Calu3 (cell line): ENCODE measurements at regions not wholly inside any gene's neighbourhood (a gene's known extent, or its start where the extent isn't known, plus 50 kb on each side); places are given as distances from the start of the nearest gene placed in this dataset.

ENCODE experiments used
- BruUV-seq: library from RNA; stranded (reverse); fragments of 400-500 nt; replicated peaks from 2 replicates; lab custom pipeline; 2021; lab: Mats Ljungman, UMichigan
- CTCF ChIA-PET: fragments of 300-600 bp; sonication (Branson Sonifier 250); formaldehyde crosslinking; loops from one replicate; lab custom pipeline; 2022; ENCODE audit warnings: antibody characterized with exemption; lab: Charles Lee
- DNase-seq: peaks from one replicate; pipeline ENCODE4 v3.0.0; 2022
- H3K27ac Mint-ChIP-seq: one replicate; pipeline ENCODE4 v1.8.0; 2022; ENCODE audit warnings: mixed read lengths; ENCODE audit not compliant: unreplicated experiment
- H3K27me3 Mint-ChIP-seq: one replicate; pipeline ENCODE4 v1.8.0; 2022; ENCODE audit warnings: mixed read lengths; ENCODE audit not compliant: unreplicated experiment
- H3K36me3 Mint-ChIP-seq: one replicate; pipeline ENCODE4 v1.8.0; 2022; ENCODE audit warnings: mild to moderate bottlenecking, moderate library complexity, mixed read lengths; ENCODE audit not compliant: insufficient read depth, unreplicated experiment
- H3K4me1 Mint-ChIP-seq: one replicate; pipeline ENCODE4 v1.8.0; 2022; ENCODE audit warnings: mild to moderate bottlenecking, low read depth, mixed read lengths; ENCODE audit not compliant: unreplicated experiment
- H3K4me3 Mint-ChIP-seq: one replicate; pipeline ENCODE4 v1.8.0; 2022; ENCODE audit warnings: mild to moderate bottlenecking, low read depth, moderate library complexity, mixed read lengths; ENCODE audit not compliant: unreplicated experiment
- H3K9me3 Mint-ChIP-seq: one replicate; pipeline ENCODE4 v1.8.0; 2022; ENCODE audit warnings: low read depth, mixed read lengths; ENCODE audit not compliant: unreplicated experiment
- intact Hi-C: fragments of 100-400 bp; cut with micrococcal nuclease; formaldehyde crosslinking; loops from one replicate; pipeline ENCODE4 v1.10.0; 2022; ENCODE audit not compliant: unreplicated experiment
- TF ChIP-seq, protein P1 (sequence below): fragments of 200-600 bp; IDR thresholded peaks from one replicate; pipeline ENCODE4 v1.8.0; 2022; ENCODE audit warnings: antibody characterized with exemption; ENCODE audit not compliant: unreplicated experiment

DNA sequence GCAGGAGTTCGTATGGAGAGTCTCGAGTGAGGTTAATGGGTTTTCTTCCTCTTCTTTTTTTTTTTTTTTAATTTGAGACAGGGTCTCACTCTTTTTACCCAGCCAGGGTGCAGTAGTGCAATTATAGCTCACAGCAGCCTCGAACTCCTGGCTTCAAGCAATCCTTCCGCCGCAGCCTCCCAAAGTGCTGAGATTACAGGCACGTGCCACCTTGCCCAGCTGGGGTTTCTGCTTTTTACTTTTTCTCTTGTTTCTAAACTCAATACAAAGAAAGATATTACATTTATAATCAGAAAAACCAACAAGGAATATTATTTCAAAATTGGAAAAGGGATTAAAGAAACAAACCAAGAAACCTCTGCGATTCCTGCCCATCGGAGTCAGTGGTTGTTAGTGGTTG, 175.9 kb downstream of the SEC14L1 start:
- Mint-ChIP-seq H3K27me3 (no peaks in the 10 kb centered on the region), H3K4me1 (peaks cover 28% of the 10 kb centered on the region), H3K36me3 (peaks cover 78% of the 10 kb centered on the region), H3K4me3 (no peak overlapping the region), H3K9me3 (no peaks in the 10 kb centered on the region), H3K27ac (no peak overlapping the region)
- no TSS peak for BruUV-seq
- intact Hi-C loops: no loop called here
- CTCF ChIA-PET: no interaction called here
- TF ChIP-seq, protein P1, sequence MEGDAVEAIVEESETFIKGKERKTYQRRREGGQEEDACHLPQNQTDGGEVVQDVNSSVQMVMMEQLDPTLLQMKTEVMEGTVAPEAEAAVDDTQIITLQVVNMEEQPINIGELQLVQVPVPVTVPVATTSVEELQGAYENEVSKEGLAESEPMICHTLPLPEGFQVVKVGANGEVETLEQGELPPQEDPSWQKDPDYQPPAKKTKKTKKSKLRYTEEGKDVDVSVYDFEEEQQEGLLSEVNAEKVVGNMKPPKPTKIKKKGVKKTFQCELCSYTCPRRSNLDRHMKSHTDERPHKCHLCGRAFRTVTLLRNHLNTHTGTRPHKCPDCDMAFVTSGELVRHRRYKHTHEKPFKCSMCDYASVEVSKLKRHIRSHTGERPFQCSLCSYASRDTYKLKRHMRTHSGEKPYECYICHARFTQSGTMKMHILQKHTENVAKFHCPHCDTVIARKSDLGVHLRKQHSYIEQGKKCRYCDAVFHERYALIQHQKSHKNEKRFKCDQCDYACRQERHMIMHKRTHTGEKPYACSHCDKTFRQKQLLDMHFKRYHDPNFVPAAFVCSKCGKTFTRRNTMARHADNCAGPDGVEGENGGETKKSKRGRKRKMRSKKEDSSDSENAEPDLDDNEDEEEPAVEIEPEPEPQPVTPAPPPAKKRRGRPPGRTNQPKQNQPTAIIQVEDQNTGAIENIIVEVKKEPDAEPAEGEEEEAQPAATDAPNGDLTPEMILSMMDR: no peak
- DNase-seq: no peak

- no peaks in the 10 kb centered on the region for H3K9me3 Mint-ChIP-seq
Measured at GRCh38 chr17:77317091-77317750, 176.5 kb downstream of the SEC14L1 start.

GRCh38 chr17:77318021-77318420, 177.3 kb downstream of the SEC14L1 start:
- Mint-ChIP-seq H3K4me3 (no peak overlapping the region), H3K9me3 (no peaks in the 10 kb centered on the region), H3K4me1 (peaks cover 38% of the 10 kb centered on the region), H3K36me3 (peaks cover 81% of the 10 kb centered on the region), H3K27me3 (no peaks in the 10 kb centered on the region), H3K27ac (peak overlapping the region; percentile 93)
- CTCF ChIA-PET: no interaction called here
- intact Hi-C loops: no loop called here
- BruUV-seq: no TSS peak
- DNase-seq: no peak
- TF ChIP-seq, protein P1: no peak

More at GRCh38 chr17:77317091-77317750, 176.5 kb downstream of the SEC14L1 start:
- CTCF ChIA-PET: no interaction called here
- H3K4me3 Mint-ChIP-seq: no peak overlapping the region
- TF ChIP-seq, protein P1: no peak
- intact Hi-C loops: no loop called here
- peaks cover 76% of the 10 kb centered on the region for H3K36me3 Mint-ChIP-seq
- BruUV-seq: no TSS peak
- H3K27ac Mint-ChIP-seq: no peak overlapping the region
- peaks cover 30% of the 10 kb centered on the region for H3K4me1 Mint-ChIP-seq
- DNase-seq: no peak
- H3K27me3 Mint-ChIP-seq: no peaks in the 10 kb centered on the region

DNA sequence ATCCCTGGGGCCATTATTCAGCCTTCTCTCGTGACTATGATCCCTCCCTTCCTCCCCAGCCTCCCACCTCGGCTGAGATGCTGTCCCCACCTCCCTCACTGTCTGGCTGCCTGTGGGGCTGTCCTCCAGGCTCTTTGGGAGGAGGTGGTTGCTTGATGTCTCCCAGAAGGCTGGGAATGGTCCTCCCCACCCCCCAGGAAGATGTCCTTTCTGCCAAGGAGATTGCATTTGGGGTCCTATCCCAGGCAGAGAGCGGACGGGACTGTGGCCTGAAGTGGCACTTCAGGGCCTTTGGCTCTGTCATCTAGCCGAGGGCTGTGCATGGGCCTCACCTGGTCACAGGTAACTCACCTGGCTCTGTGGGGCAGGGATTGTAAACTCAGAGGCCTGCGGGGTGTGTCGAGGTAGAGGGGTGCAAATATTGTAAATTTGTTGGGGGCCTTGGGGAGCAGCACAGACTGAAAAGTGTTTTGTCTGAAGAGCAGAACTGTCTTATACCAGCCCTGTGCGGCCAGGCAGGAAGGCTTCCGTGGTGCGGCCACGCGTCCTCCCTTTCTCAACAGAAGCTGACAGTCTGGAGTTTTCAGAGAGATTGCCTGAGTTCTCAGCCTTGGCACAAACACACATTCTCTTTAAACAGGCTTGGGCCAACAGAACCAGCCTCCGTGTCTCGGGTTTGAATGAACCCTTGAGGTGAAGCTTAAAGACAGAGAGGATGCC, 177.9 kb downstream of the SEC14L1 start:
- Mint-ChIP-seq H3K36me3 (peaks cover 82% of the 10 kb centered on the region), H3K4me1 (peaks cover 44% of the 10 kb centered on the region), H3K4me3 (no peak overlapping the region), H3K27me3 (no peaks in the 10 kb centered on the region), H3K27ac (peak overlapping the region; percentile 93), H3K9me3 (no peaks in the 10 kb centered on the region)
- TF ChIP-seq, protein P1: no peak
- BruUV-seq: no TSS peak
- CTCF ChIA-PET: no interaction called here
- DNase-seq: no peak
- intact Hi-C loops: no loop called here
